ENCODE measurements at regions not wholly inside any gene's neighbourhood (a gene's known extent, or its start where the extent isn't known, plus 50 kb on each side); places are given as distances from the start of the nearest gene placed in this dataset.

- TF ChIP-seq POLR2A (IDR thresholded peaks at IDR 0.05; ENCODE audit: low read depth, low read length): no peak
- TF ChIP-seq SPI1 (IDR thresholded peaks at IDR 0.05; ENCODE audit: borderline replicate concordance, insufficient read depth, low read depth, low read length): no peak
- TF ChIP-seq REST (IDR thresholded peaks at IDR 0.05; ENCODE audit: low read depth, low read length): no peak
- no peak for TF ChIP-seq CHD4 (IDR thresholded peaks at IDR 0.05)
- TF ChIP-seq ZNF384 (IDR thresholded peaks at IDR 0.05; ENCODE audit: borderline replicate concordance, low read depth, low read length): no peak
- no peak for TF ChIP-seq NRF1 (conservative IDR thresholded peaks at IDR 0.05; ENCODE audit: low read depth, low read length)
- TF ChIP-seq ESRRA (IDR thresholded peaks at IDR 0.05; ENCODE audit: low read length): no peak
- no peak for TF ChIP-seq TCF12 (IDR thresholded peaks at IDR 0.05; ENCODE audit: low read depth, low read length)
- TF ChIP-seq TAF1 (IDR thresholded peaks at IDR 0.05; ENCODE audit: borderline replicate concordance, low read depth, low read length): no peak
- TF ChIP-seq PRDM15 (CRISPR knock-in tag; IDR thresholded peaks at IDR 0.05): no peak
- TF ChIP-seq RFX5 (IDR thresholded peaks at IDR 0.05; ENCODE audit: low read depth, low read length): no peak
- no peak for TF ChIP-seq CREB1 (IDR thresholded peaks at IDR 0.05; ENCODE audit: low read depth)
Observed at GRCh38 chr3:147201086-147201485, 205.3 kb downstream of the ZIC4 start.
